Stimulated activated CD4-positive, alpha-beta T cell treated with anti-CD3 and anti-CD28 coated beads, Interleukin-15, amount 100 ng/mL, for 48 hours (primary cell): ENCODE measurements at regions not wholly inside any gene's neighbourhood (a gene's known extent, or its start where the extent isn't known, plus 50 kb on each side); places are given as distances from the start of the nearest gene placed in this dataset.

Source experiments
- DNase-seq, 2 donors: peaks; one replicate each; pipeline ENCODE4 v3.0.0-alpha.2; 2020; ENCODE audit warnings: low read depth in 2 of 2

DNA sequence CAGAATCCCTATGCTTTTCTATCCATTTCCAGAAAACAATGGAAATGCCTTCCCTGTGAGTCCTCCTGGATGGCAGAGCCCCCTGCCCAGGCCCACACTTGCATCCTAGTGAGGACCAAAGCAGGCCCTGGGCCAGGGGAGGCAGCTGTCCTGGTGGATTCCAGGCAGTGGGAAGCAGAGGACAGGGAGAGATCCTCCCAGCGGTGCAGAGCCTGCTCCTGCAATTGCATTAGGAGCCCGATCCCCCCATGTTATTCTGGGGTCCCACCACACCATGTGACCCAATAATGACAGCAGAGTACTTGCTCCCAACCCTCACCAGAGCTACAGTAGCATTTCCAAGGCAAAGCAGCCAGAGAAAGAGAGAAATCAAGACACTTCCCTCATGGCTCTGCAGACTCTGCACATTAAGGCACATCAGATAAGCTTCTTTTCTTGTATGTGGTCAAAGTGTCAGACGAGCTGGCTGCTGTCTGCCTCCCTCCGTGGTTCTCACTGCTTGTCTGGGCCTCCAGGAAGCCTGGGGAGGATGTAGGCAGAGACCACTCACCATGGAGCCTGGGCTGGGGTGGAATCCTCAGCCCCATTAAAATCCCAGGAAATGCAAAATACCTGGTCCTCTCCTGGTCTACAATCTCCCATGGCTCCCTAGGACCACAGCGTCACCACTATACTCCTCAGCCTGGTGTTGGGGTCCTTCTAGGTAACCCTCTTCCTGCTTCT, 54.9 kb upstream of the RUNX3 start:
- no peak for DNase-seq

DNA sequence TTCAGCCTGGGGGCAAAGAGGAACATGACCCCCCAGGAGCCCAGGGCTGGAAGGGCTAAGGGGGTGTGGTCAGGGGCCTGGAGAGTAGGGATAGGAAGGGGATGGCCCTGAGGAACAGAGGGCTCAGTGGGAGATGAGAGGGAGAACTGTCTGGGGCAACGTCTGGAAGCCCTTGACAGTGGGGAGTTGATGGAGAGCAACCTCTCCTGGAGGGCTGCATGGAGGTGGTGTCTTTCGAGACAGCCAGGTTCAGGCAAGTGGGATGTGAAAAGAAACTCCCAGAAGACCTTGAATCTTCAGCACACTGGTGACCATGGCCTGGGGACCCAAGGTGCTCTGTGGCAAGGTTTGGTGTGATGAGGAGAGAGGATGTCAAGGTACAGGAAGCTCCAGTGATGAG, 54.2 kb upstream of the RUNX3 start:
- no peak for DNase-seq

DNA sequence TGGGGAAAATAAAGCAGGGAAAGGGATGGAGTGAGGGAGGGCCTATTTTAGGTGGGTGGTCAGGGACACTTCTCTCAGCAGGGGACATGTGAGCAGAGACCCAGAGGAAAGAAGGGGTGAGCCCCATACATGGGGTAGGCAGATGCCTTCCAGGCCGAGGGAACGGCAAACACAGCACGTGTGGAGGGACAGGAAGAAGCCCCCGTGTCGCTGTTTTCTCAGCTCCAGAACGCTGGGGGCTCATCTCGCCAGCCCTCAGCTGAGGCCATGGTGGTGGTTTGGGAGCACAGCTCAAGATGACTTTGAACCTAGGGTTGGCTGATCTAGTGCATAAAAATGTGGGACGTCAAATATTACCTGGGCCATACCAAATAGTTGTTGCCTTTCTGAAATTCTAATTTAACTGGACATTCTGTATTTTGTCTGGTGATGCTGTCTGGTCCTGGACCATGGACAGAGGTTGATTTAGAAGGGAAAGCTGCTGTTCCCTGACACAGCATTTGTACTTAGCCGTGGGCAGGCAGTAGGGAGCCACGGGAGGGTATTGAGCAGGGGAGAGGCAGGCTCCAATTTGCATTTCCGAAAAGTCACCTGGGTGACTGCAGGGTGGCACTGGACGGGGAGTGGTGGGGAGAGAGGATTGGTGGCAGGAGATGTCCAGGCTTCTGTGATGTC, 53.1 kb upstream of the RUNX3 start:
- DNase-seq, result no peak

DNA sequence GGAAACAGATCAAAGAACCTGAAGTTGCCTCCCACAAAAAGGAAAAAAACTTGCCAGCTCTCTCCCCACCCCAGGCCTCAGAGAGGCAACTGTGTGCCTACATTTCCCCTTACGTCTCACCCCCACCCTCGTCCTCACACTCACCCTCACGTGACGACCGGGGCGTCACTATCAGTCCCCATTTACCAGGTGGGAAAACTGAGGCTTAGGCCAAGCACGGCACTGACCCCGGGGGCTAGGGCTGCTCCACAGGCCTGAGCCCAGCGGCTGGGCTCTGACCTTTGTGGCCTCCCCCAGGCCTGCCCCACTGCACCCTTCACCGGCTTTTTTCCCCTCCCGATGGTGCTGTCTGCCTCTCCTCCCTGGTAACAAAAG, 51.5 kb upstream of the RUNX3 start:
- DNase-seq, result peak in 1 of 2 donors; percentile 44

DNA sequence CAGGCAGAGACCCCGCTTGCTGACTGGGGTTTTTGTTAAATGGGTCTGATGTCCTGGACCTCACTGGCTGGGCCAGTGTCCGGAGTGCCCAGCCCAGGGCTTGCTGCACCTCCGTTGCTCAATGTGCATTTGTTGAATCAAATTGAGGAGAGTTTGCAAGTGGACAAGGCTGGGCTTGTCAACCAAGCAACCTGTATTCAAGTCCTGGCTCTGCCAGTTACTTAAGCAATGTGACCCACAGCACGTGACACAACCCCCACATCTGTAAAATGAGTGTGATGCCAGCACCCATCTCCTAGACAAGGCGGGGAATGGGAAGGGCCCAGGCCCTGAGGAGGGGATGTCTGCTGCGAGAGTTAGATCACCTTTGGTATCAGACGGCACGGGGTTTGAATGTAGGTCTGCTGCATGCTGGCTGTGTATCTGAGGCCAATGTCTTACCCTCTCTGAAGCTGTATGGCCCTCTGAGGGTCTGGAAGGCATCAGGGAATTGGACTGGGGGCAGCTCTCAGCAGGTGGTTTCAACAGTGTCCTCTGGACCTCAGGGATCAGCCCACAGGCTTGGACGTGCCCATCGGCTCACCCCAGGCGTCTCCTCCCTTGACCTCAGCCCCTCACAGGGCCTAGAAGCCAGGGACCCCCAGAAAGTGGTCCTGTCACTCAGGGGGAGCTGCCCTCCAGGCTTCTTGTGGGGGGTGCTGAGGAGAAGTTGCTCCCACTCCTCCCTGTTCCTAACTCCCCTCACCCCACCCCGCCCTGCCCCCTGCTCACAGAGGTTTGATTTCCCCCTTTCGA, 51.0 kb upstream of the RUNX3 start:
- no peak for DNase-seq
